HG03565 (cell line): ENCODE measurements at regions not wholly inside any gene's neighbourhood (a gene's known extent, or its start where the extent isn't known, plus 50 kb on each side); places are given as distances from the start of the nearest gene placed in this dataset.

Source experiments
- ATAC-seq: cut with Tn5 transposase; IDR thresholded peaks from one replicate; pipeline ENCODE4 v1.9.1; 2021; ENCODE audit warnings: mild to moderate bottlenecking, moderate library complexity; ENCODE audit not compliant: unreplicated experiment

- no peak for ATAC-seq
These were observed 109.6 kb upstream of the TMCO5A start for GRCh38 chr15:37824717-37825382.

GRCh38 chr15:37837276-37837675 lies 97.2 kb upstream of the TMCO5A start:
- ATAC-seq: no peak

- no peak for ATAC-seq
These were observed 86.7 kb upstream of the TMCO5A start for GRCh38 chr15:37847776-37848175.

GRCh38 chr15:37856109-37856508 lies 78.3 kb upstream of the TMCO5A start:
- no peak for ATAC-seq

- no peak for ATAC-seq
These were observed 73.5 kb upstream of the TMCO5A start for GRCh38 chr15:37860896-37861295.

- no peak for ATAC-seq
These were observed 68.8 kb upstream of the TMCO5A start for GRCh38 chr15:37865687-37866086.

- ATAC-seq: no peak
These were observed 63.7 kb upstream of the TMCO5A start for GRCh38 chr15:37870711-37871110.

GRCh38 chr15:37872661-37873060 lies 61.8 kb upstream of the TMCO5A start:
- ATAC-seq: no peak

- ATAC-seq: no peak
These were observed 61.1 kb upstream of the TMCO5A start for GRCh38 chr15:37873336-37873735.

- ATAC-seq: no peak
These were observed 57.5 kb upstream of the TMCO5A start for GRCh38 chr15:37876900-37877299.

- no peak for ATAC-seq
These were observed 56.3 kb upstream of the TMCO5A start for GRCh38 chr15:37877851-37878741.

- no peak for ATAC-seq
These were observed 54.2 kb upstream of the TMCO5A start for GRCh38 chr15:37880009-37880834.

GRCh38 chr15:37880835-37881153 lies 53.6 kb upstream of the TMCO5A start:
- ATAC-seq: no peak

GRCh38 chr15:37881237-37882013 lies 53.0 kb upstream of the TMCO5A start:
- ATAC-seq: no peak

- ATAC-seq: no peak
These were observed 51.8 kb upstream of the TMCO5A start for GRCh38 chr15:37882640-37883039.
